HepG2 (cell line): ENCODE measurements at regions not wholly inside any gene's neighbourhood (a gene's known extent, or its start where the extent isn't known, plus 50 kb on each side); places are given as distances from the start of the nearest gene placed in this dataset.
A peak's percentile ranks its signal among the peaks of the same experiment; 100 is the strongest.

Experiments used
- ATAC-seq: fragments of 200-7000 bp; cut with Tn5 transposase; 3 replicates; pipeline ENCODE4 v1.9.1; 2020; ENCODE audit warnings: mild to moderate bottlenecking, moderate library complexity
- BruUV-seq: library from RNA; stranded (reverse); fragments of 400-500 nt; replicated peaks from 2 replicates; lab custom pipeline; 2021; lab: Mats Ljungman, UMichigan
- CTCF ChIA-PET: fragments of 300-600 bp; formaldehyde crosslinking; extraction: SDS; loops from one replicate; lab custom pipeline; 2021; ENCODE audit warnings: low total read pairs, inconsistent platforms, low intra/inter-chr PET ratio; lab: Yijun Ruan, JAX
- POLR2A ChIA-PET: fragments of 350-600 bp; sonication (Branson Sonifier 250); formaldehyde crosslinking; loops from one replicate; lab custom pipeline; 2020; ENCODE audit warnings: antibody characterized with exemption, inconsistent platforms; lab: Yijun Ruan, JAX
- DNase-seq: peaks from one replicate; pipeline ENCODE4 v3.0.0-alpha.2; 2015; ENCODE audit warnings: low spot score
- FAIRE-seq: peaks from 3 replicates; lab custom pipeline; 2011; peaks lifted over from hg19 to GRCh38; lab: Jason Lieb, UNC
- H2AFZ ChIP-seq: one replicate; pipeline ENCODE4 v1.6.1; 2011; ENCODE audit warnings: low read length, inconsistent platforms
- H3K27ac ChIP-seq: fragments of 300-600 bp; 3 replicates; pipeline ENCODE4 v1.8.0; 2011; ENCODE audit warnings: mixed run types, mild to moderate bottlenecking, mixed read lengths, low read length, inconsistent platforms; ENCODE audit not compliant: insufficient read depth; ENCODE audit errors: extremely low read length
- H3K27me3 ChIP-seq, 2 experiments: fragments of 200-600 bp in 1 of 2; 2 replicates in 1 of 2; 3 replicates in 1 of 2; pipeline versions ENCODE4 v1.6.0 to v1.8.0; 2011; ENCODE audit warnings: low read length in 2 of 2, mild to moderate bottlenecking in 2 of 2, moderate library complexity in 2 of 2, inconsistent platforms in 1 of 2; ENCODE audit not compliant: insufficient read depth in 2 of 2, control insufficient read depth in 1 of 2
- H3K36me3 ChIP-seq, 2 experiments: fragments of 200-600 bp in 1 of 2; replicated peaks in 1 of 2; 2 replicates in 1 of 2; 3 replicates in 1 of 2; pipeline versions ENCODE4 v1.5.1 to v1.8.0; 2011; ENCODE audit warnings: low read length in 2 of 2, inconsistent platforms in 1 of 2; ENCODE audit not compliant: insufficient read depth in 2 of 2, control insufficient read depth in 1 of 2
- H3K4me1 ChIP-seq: 2 replicates; pipeline ENCODE4 v1.5.1; 2012; ENCODE audit warnings: low read length, inconsistent platforms; ENCODE audit not compliant: insufficient read depth
- H3K4me2 ChIP-seq: 2 replicates; pipeline ENCODE4 v1.6.0; 2011; ENCODE audit warnings: low read depth, low read length, inconsistent platforms
- H3K4me3 ChIP-seq, 3 experiments: fragments of 200-600 bp in 1 of 3; sonication (generic), shearing (Covaris generic) in 1 of 3; replicated peaks in 1 of 3; 2 replicates each; pipeline ENCODE4 v1.5.1; 2011 to 2016; ENCODE audit warnings: low read length in 3 of 3, inconsistent platforms in 2 of 3, low read depth in 2 of 3, mild to moderate bottlenecking in 2 of 3, control low read depth in 1 of 3, mixed read lengths in 1 of 3; ENCODE audit not compliant: insufficient read depth in 1 of 3
- H3K79me2 ChIP-seq: one replicate; pipeline ENCODE4 v1.6.1; 2011; ENCODE audit warnings: low read length, inconsistent platforms; ENCODE audit not compliant: insufficient read depth
- H3K9ac ChIP-seq: 2 replicates; pipeline ENCODE4 v1.6.0; 2011; ENCODE audit warnings: mild to moderate bottlenecking, low read depth, low read length, inconsistent platforms; ENCODE audit not compliant: insufficient read depth
- H3K9me3 ChIP-seq: 2 replicates; pipeline ENCODE4 v1.5.1; 2012; ENCODE audit warnings: mild to moderate bottlenecking, low read length
- H4K20me1 ChIP-seq: 2 replicates; pipeline ENCODE4 v1.6.0; 2011; ENCODE audit warnings: inconsistent platforms, mild to moderate bottlenecking, low read length, moderate library complexity; ENCODE audit not compliant: insufficient read depth
- ATF7-NPFF ChIP-seq: sonication (generic); formaldehyde crosslinking; IDR thresholded peaks from 2 replicates; pipeline ENCODE4 v1.8.1; 2023; ENCODE audit warnings: mild to moderate bottlenecking, low read depth, missing genetic modification reagents, moderate library complexity
- FOXO4 ChIP-seq: sonication (generic); formaldehyde crosslinking; conservative IDR thresholded peaks from 2 replicates; pipeline ENCODE4 v1.8.1; 2023; ENCODE audit warnings: missing genetic modification reagents
- HCFC1 ChIP-seq: fragments of 150-350 bp; IDR thresholded peaks from 2 replicates; pipeline ENCODE4 v1.6.1; 2014; ENCODE audit warnings: low read depth, low read length
- IRF9 ChIP-seq: sonication (generic); formaldehyde crosslinking; IDR thresholded peaks from 2 replicates; pipeline ENCODE4 v1.8.0; 2022; ENCODE audit warnings: missing genetic modification reagents, mild to moderate bottlenecking, borderline replicate concordance
- ZBTB39 ChIP-seq: sonication (generic); formaldehyde crosslinking; IDR thresholded peaks from 2 replicates; pipeline ENCODE4 v1.5.0; 2020; ENCODE audit warnings: missing genetic modification reagents
- ZNF564 ChIP-seq: sonication (generic); formaldehyde crosslinking; IDR thresholded peaks from 2 replicates; pipeline ENCODE4 v1.8.1; 2023; ENCODE audit warnings: mild to moderate bottlenecking, missing genetic modification reagents
- WGBS: methylation state at CpG from one replicate; pipeline ENCODE4 v1.1.6; 2017; ENCODE audit warnings: low lambda C conversion rate; 5-methylcytosine and 5-hydroxymethylcytosine counted together
- in situ Hi-C: cut with HindIII; loops from 2 replicates; pipeline ENCODE4 v1.10.0; 2017; ENCODE audit warnings: low pct_unique_long_range_greater_than_20kb; ENCODE audit not compliant: extremely low pct_ligation_motif_present
- intact Hi-C: fragments of 100-400 bp; cut with micrococcal nuclease; formaldehyde crosslinking; loops from one replicate; pipeline ENCODE4 v1.10.0; 2022; ENCODE audit not compliant: unreplicated experiment

- H3K9ac ChIP-seq = no peak overlapping the region
- no peaks in the 10 kb centered on the region for H3K36me3 ChIP-seq
- no peak overlapping the region for H3K4me2 ChIP-seq
- H3K4me3 ChIP-seq = no peak overlapping the region
- FAIRE-seq = no peak
- POLR2A ChIA-PET = no interaction called here
- H3K4me1 ChIP-seq = peaks cover 23% of the 10 kb centered on the region
- H3K79me2 ChIP-seq = no peaks in the 10 kb centered on the region
- TF ChIP-seq FOXO4 (CRISPR knock-in tag) (0 out of 2 replicates have a peak, but pooled peaks have one; percentile 49), ZNF564 (CRISPR knock-in tag) (no peak), IRF9 (no peak), ZBTB39 (CRISPR knock-in tag) (no peak), HCFC1 (no peak), ATF7-NPFF (CRISPR knock-in tag) (no peak)
- CTCF ChIA-PET = no interaction called here
- in situ Hi-C loops = no loop called here
- ATAC-seq = no peak
- peaks cover 6 to 15% of the 10 kb centered on the region in 2 experiments; a peak in 3 of 5 replicates for H3K27me3 ChIP-seq
- DNase-seq = no peak
- no TSS peak for BruUV-seq
- H3K27ac ChIP-seq = no peak overlapping the region
- no peaks in the 10 kb centered on the region for H3K9me3 ChIP-seq
- H4K20me1 ChIP-seq = no peaks in the 10 kb centered on the region
- 5% methylated on average over 2 of the region's 2 CpGs for WGBS
- intact Hi-C loops = no loop called here
- H2AFZ ChIP-seq = no peak overlapping the region
Observed at GRCh38 chr2:234627308-234627707, 130.4 kb upstream of the ARL4C start.
